Endothelial cell of umbilical vein (primary cell): ENCODE measurements at regions not wholly inside any gene's neighbourhood (a gene's known extent, or its start where the extent isn't known, plus 50 kb on each side); places are given as distances from the start of the nearest gene placed in this dataset.
"Not testable (repeated sequence)": the region's sequence is repeated elsewhere in the genome, so short reads cannot be mapped to it uniquely, and the experiment has no call there.

Source experiments
- BruUV-seq: library from RNA; stranded (reverse); fragments of 400-500 nt; replicated peaks from 2 replicates; lab custom pipeline; 2021; lab: Mats Ljungman, UMichigan
- CTCF ChIA-PET: fragments of 300-600, 350-600 bp; sonication (Branson Sonifier 250); formaldehyde crosslinking; loops from one replicate; lab custom pipeline; 2021; ENCODE audit warnings: antibody characterized with exemption, inconsistent platforms; lab: Charles Lee
- POLR2A ChIA-PET: fragments of 300-600, 350-600 bp; sonication (Branson Sonifier 250); formaldehyde crosslinking; loops from one replicate; lab custom pipeline; 2021; ENCODE audit warnings: antibody characterized with exemption, inconsistent platforms; lab: Charles Lee
- DNase-seq: peaks from one replicate; pipeline ENCODE4 v3.0.0-alpha.2; 2011; ENCODE audit warnings: low read depth, low spot score
- FAIRE-seq: peaks from 2 replicates; lab custom pipeline; 2011; peaks lifted over from hg19 to GRCh38; lab: Jason Lieb, UNC
- H2AFZ ChIP-seq: 2 replicates; pipeline ENCODE4 v1.6.0; 2012; ENCODE audit warnings: low read depth, low read length, control low read depth, inconsistent platforms
- H3K27ac ChIP-seq: 2 replicates; pipeline ENCODE4 v1.5.1; 2011; ENCODE audit warnings: low read depth, mild to moderate bottlenecking, control low read depth, low read length, moderate library complexity; ENCODE audit not compliant: insufficient read depth
- H3K27me3 ChIP-seq, 2 experiments: 2 replicates each; pipeline versions ENCODE4 v1.6.0 to v1.6.1; 2011; ENCODE audit warnings: low read length in 2 of 2, mixed read lengths in 1 of 2; ENCODE audit not compliant: control insufficient read depth in 2 of 2, insufficient read depth in 2 of 2
- H3K36me3 ChIP-seq, 2 experiments: 2 replicates in 1 of 2; 3 replicates in 1 of 2; pipeline ENCODE4 v1.5.1; 2011; ENCODE audit warnings: low read length in 2 of 2, mild to moderate bottlenecking in 1 of 2, moderate library complexity in 1 of 2; ENCODE audit not compliant: control insufficient read depth in 2 of 2, insufficient read depth in 2 of 2; ENCODE audit errors: extremely low read depth in 1 of 2
- H3K4me1 ChIP-seq: 3 replicates; pipeline ENCODE4 v1.5.1; 2011; ENCODE audit warnings: mild to moderate bottlenecking, low read length; ENCODE audit not compliant: control insufficient read depth, insufficient read depth; ENCODE audit errors: extremely low read depth
- H3K4me2 ChIP-seq: 2 replicates; pipeline ENCODE4 v1.6.1; 2011; ENCODE audit warnings: low read length, control low read depth, mixed read lengths; ENCODE audit not compliant: insufficient read depth
- H3K4me3 ChIP-seq, 3 experiments: fragments of 200-600 bp in 1 of 3; sonication (generic), shearing (Covaris generic) in 1 of 3; replicated peaks in 1 of 3; 2 replicates each; pipeline ENCODE4 v1.5.1; 2011 to 2016; ENCODE audit warnings: control low read depth in 3 of 3, low read length in 3 of 3, mild to moderate bottlenecking in 2 of 3, inconsistent platforms in 1 of 3, low read depth in 1 of 3, moderate library complexity in 1 of 3; ENCODE audit not compliant: insufficient read depth in 1 of 3
- H3K79me2 ChIP-seq: 2 replicates; pipeline ENCODE4 v1.6.0; 2012; ENCODE audit warnings: low read length, inconsistent platforms; ENCODE audit not compliant: control insufficient read depth, insufficient read depth
- H3K9ac ChIP-seq: replicated peaks from 2 replicates; pipeline ENCODE3; 2011; ENCODE audit warnings: low read length, control low read depth; ENCODE audit not compliant: insufficient read depth; ENCODE audit errors: extremely low read depth
- H3K9me1 ChIP-seq: replicated peaks from 3 replicates; pipeline ENCODE4 v1.6.0; 2011; ENCODE audit warnings: mild to moderate bottlenecking, low read length; ENCODE audit not compliant: control insufficient read depth, insufficient read depth; ENCODE audit errors: extremely low read depth
- H3K9me3 ChIP-seq: replicated peaks from 2 replicates; pipeline ENCODE4 v1.5.1; 2012; ENCODE audit warnings: low read length, inconsistent platforms; ENCODE audit not compliant: control insufficient read depth, insufficient read depth
- H4K20me1 ChIP-seq: replicated peaks from 2 replicates; pipeline ENCODE3; 2011; ENCODE audit warnings: mild to moderate bottlenecking, low read length; ENCODE audit not compliant: control insufficient read depth, insufficient read depth; ENCODE audit errors: extremely low read depth
- FOS ChIP-seq: IDR thresholded peaks from 2 replicates; pipeline ENCODE4 v1.6.1; 2011; ENCODE audit warnings: mild to moderate bottlenecking, low read length, moderate library complexity, borderline replicate concordance; ENCODE audit not compliant: insufficient read depth
- GATA2 ChIP-seq: IDR thresholded peaks from 2 replicates; pipeline ENCODE4 v1.7.0; 2011; ENCODE audit warnings: low read depth, mild to moderate bottlenecking, moderate library complexity, mixed read lengths, low read length; ENCODE audit not compliant: insufficient read length, insufficient read depth
- dilution Hi-C: fragments of 300-500 bp; cut with MboI; formaldehyde crosslinking; loops from one replicate; pipeline ENCODE4 v1.15.0; 2019; ENCODE audit warnings: low sequenced_read_pairs; ENCODE audit not compliant: extremely low pct_ligation_motif_present
- intact Hi-C: fragments of 100-400 bp; cut with micrococcal nuclease; formaldehyde crosslinking; loops from one replicate; pipeline ENCODE4 v1.10.0; 2022

DNA sequence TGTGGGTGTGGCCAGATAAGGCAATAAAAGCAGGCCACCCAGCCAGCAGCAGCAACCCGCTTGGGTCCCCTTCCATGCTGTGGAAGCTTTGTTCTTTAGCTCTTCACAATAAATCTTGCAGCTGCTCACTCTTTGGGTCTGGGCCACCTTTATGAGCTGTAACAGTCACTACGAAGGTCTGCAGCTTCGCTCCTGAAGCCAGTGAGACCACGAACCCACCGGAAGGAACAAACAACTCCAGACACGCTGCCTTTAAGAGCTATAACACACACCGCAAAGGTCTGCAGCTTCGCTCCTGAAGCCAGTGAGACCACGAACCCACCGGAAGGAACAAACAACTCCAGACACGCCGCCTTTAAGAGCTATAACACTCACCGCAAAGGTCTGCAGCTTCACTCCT is 172.1 kb upstream of the AGTR1 start:
- H3K27ac ChIP-seq, H2AFZ ChIP-seq, H4K20me1 ChIP-seq, H3K36me3 ChIP-seq, H3K27me3 ChIP-seq, CTCF ChIA-PET, H3K9me1 ChIP-seq, intact Hi-C loops, H3K4me2 ChIP-seq, H3K4me1 ChIP-seq, H3K79me2 ChIP-seq, H3K4me3 ChIP-seq, POLR2A ChIA-PET, FAIRE-seq, BruUV-seq, dilution Hi-C loops, H3K9me3 ChIP-seq, H3K9ac ChIP-seq, DNase-seq: not testable (repeated sequence)

DNA sequence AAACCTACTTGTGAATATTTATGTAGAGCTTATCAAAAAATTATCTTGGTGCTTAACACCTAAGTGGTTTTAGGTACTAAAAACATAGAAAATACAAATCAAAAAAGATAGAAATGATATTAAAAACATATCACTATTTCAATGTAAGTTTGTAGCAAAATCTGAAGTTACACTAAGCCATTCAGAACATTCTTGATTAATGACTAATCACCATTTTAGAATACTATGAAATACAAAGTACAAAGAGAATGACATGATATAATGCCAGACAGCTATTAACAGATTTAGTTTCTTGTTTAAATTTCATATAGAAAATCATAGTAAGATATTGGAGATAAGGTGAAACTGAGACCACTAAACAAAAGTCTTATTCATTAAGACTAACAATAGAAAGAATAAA is 169.7 kb upstream of the AGTR1 start:
- H3K27me3 ChIP-seq: no peaks in the 10 kb centered on the region
- H3K4me3 ChIP-seq: no peak overlapping the region
- DNase-seq: no peak
- H3K4me1 ChIP-seq: peaks cover 2% of the 10 kb centered on the region
- ChIA-PET CTCF (interaction anchor here (1.0 kb wide), 1 partner anchor 11 kb away, joined by 4 read pairs; no protein-coding TSS in a partner anchor), POLR2A (no interaction called here)
- BruUV-seq: no TSS peak
- H3K4me2 ChIP-seq: no peak overlapping the region
- H3K27ac ChIP-seq: no peak overlapping the region
- dilution Hi-C loops: no loop called here
- intact Hi-C loops: no loop called here
- no peak overlapping the region for H3K9ac ChIP-seq
- peak; percentile 12 for TF ChIP-seq FOS
- TF ChIP-seq GATA2: no peak
- H3K79me2 ChIP-seq: no peaks in the 10 kb centered on the region
- FAIRE-seq: no peak
- H4K20me1 ChIP-seq: no peaks in the 10 kb centered on the region
- no peaks in the 10 kb centered on the region for H3K9me3 ChIP-seq
- H2AFZ ChIP-seq: no peak overlapping the region
- no peaks in the 10 kb centered on the region for H3K9me1 ChIP-seq
- H3K36me3 ChIP-seq: no peaks in the 10 kb centered on the region
